Hepatocyte (in vitro differentiated cells): ENCODE measurements at regions not wholly inside any gene's neighbourhood (a gene's known extent, or its start where the extent isn't known, plus 50 kb on each side); places are given as distances from the start of the nearest gene placed in this dataset.

Experiments used
- CTCF ChIP-seq: fragments of 200-600 bp; sonication (generic); IDR thresholded peaks from 2 replicates; pipeline ENCODE4 v1.5.1; 2016; ENCODE audit warnings: antibody characterized with exemption, mild to moderate bottlenecking; ENCODE audit not compliant: poor library complexity
- EZH2phosphoT487 ChIP-seq: fragments of 200-600 bp; sonication (generic); IDR thresholded peaks from one replicate; pipeline ENCODE4 v1.6.1; 2018; ENCODE audit warnings: antibody characterized with exemption, mild to moderate bottlenecking, low read depth, moderate library complexity; ENCODE audit not compliant: unreplicated experiment, severe bottlenecking

- no peak for TF ChIP-seq CTCF
- TF ChIP-seq EZH2phosphoT487 = no peak
Observed at GRCh38 chr10:78755877-78756455, 312.8 kb upstream of the ZMIZ1 start.
